Hepatocyte (in vitro differentiated cells): ENCODE measurements at regions not wholly inside any gene's neighbourhood (a gene's known extent, or its start where the extent isn't known, plus 50 kb on each side); places are given as distances from the start of the nearest gene placed in this dataset.

ENCODE experiments used
- CTCF ChIP-seq: fragments of 200-600 bp; sonication (generic); IDR thresholded peaks from 2 replicates; pipeline ENCODE4 v1.5.1; 2016; ENCODE audit warnings: antibody characterized with exemption, mild to moderate bottlenecking; ENCODE audit not compliant: poor library complexity
- EZH2 ChIP-seq: fragments of 200-600 bp; sonication (generic); IDR thresholded peaks from 2 replicates; pipeline ENCODE4 v1.6.1; 2016; ENCODE audit warnings: antibody characterized with exemption, mild to moderate bottlenecking, borderline replicate concordance
- EZH2phosphoT487 ChIP-seq: fragments of 200-600 bp; sonication (generic); IDR thresholded peaks from one replicate; pipeline ENCODE4 v1.6.1; 2018; ENCODE audit warnings: antibody characterized with exemption, mild to moderate bottlenecking, low read depth, moderate library complexity; ENCODE audit not compliant: unreplicated experiment, severe bottlenecking

DNA sequence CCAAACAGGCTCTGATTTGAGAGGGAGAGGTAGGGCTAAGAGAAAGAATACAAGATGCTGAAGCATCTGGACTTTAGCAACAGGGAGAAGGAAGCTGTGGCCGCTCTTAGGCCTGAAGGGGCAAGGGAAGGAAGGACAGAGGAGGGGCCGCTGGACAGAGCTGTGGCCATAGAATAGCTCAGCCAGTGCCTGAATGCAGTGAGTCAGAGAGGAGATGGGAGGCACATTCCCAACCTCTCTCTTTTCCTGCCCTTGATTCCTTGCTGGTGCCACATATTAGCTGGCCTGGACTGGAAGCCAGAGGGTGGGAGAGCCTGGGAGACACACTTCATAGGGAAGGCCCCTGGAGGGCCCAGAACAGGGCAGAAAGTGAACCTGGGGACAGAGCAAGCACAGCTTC is 83.4 kb upstream of the POU3F1 start:
- TF ChIP-seq CTCF (no peak), EZH2 (no peak), EZH2phosphoT487 (no peak)
